ENCODE measurements at regions not wholly inside any gene's neighbourhood (a gene's known extent, or its start where the extent isn't known, plus 50 kb on each side); places are given as distances from the start of the nearest gene placed in this dataset.

DNA sequence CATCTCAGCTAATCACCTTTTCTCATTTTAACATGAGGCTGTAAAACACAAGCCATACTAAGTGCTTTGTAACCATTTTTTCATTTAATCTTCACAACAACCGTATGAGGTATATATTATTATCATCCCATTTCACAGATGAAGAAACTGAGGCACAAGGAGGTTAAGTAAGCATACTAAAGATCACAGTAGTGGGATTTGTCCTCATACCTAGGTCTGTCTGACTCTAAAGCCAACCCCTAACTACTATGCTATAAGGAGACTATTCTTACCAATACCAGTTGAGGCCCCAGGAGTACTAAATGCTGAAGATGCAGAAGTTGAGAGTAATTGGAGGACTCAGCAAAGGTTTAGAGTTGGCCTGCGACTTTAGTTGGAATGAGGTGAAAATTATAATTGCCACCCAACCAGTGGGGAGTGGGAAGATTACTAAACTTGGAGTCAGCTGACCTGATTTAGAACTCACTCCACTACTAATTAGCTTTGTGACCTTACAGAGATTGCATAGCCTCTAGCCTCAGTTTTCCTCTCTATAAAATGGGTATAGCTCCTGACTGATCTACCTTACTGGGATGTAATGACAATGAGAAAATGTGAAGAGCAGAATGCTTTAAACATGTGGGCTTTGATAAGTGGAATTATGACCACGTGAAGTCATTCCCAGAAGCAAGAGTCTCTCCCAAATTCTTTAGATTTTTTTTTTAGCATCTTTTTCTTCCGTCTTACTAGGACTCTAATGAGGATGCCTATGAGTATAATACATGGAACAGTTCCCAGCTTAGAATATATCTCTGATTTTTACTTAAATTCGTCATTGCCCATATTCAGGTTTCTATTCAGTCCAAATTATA, 85.8 kb upstream of the IPO9 start:
- Histone ChIP-seq H3K4me3 (replicated peaks; ENCODE audit: insufficient read depth, low read length) (no peak overlapping the region), H3K27me3 (ENCODE audit: insufficient read depth, poor library complexity, severe bottlenecking) (peaks cover 45% of the 10 kb centered on the region), H3K27ac (replicated peaks) (no peak overlapping the region)
- no peak for TF ChIP-seq GABPA (IDR thresholded peaks at IDR 0.05; ENCODE audit: low read depth)
- no peak for TF ChIP-seq POLR2AphosphoS5 (IDR thresholded peaks at IDR 0.05; ENCODE audit: low read depth)
- no peak for TF ChIP-seq REST (IDR thresholded peaks at IDR 0.05; ENCODE audit: insufficient replicate concordance, low read depth)
- no peak for TF ChIP-seq CTCF (IDR thresholded peaks at IDR 0.05; ENCODE audit: insufficient read depth, low read length)
- TF ChIP-seq SPI1 (IDR thresholded peaks at IDR 0.05; ENCODE audit: borderline replicate concordance, low read depth), result no peak
- no peak for DNase-seq (ENCODE audit: low read depth in 1 of 2, low spot score in 1 of 2)

DNA sequence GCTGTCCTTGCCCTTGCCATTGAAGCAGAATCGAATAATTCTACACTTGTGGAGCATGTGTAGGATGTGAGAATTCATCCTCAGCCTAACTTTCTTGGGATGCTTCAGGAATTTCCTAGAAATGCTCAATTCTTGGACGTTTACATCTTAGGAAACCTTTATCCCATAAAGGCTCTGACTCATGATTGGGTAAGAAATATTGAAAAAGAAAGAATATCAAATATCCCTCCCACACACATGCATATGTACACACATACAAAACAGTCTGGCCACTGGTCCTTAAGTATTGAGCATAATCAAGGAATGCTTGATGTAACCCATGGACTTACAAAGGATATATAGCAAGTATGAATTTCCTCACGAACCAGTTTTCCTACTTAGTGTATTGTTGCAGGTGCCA, 83.9 kb upstream of the IPO9 start:
- TF ChIP-seq SPI1 (IDR thresholded peaks at IDR 0.05; ENCODE audit: borderline replicate concordance, low read depth) (no peak), GABPA (IDR thresholded peaks at IDR 0.05; ENCODE audit: low read depth) (no peak), REST (IDR thresholded peaks at IDR 0.05; ENCODE audit: insufficient replicate concordance, low read depth) (no peak), CTCF (IDR thresholded peaks at IDR 0.05; ENCODE audit: insufficient read depth, low read length) (no peak), POLR2AphosphoS5 (IDR thresholded peaks at IDR 0.05; ENCODE audit: low read depth) (no peak)
- H3K27ac ChIP-seq (replicated peaks), result no peak overlapping the region
- no peak overlapping the region for H3K4me3 ChIP-seq (replicated peaks; ENCODE audit: insufficient read depth, low read length)
- no peak for DNase-seq (ENCODE audit: low read depth in 1 of 2, low spot score in 1 of 2)
- peaks cover 28% of the 10 kb centered on the region for H3K27me3 ChIP-seq (ENCODE audit: insufficient read depth, poor library complexity, severe bottlenecking)

GRCh38 chr1:201746156-201746555, 82.8 kb upstream of the IPO9 start:
- DNase-seq (ENCODE audit: low read depth in 1 of 2, low spot score in 1 of 2), result no peak
- Histone ChIP-seq H3K27ac (replicated peaks) (no peak overlapping the region), H3K27me3 (ENCODE audit: insufficient read depth, poor library complexity, severe bottlenecking) (peaks cover 20% of the 10 kb centered on the region), H3K4me3 (replicated peaks; ENCODE audit: insufficient read depth, low read length) (no peak overlapping the region)
- TF ChIP-seq GABPA (IDR thresholded peaks at IDR 0.05; ENCODE audit: low read depth) (no peak), SPI1 (IDR thresholded peaks at IDR 0.05; ENCODE audit: borderline replicate concordance, low read depth) (no peak), REST (IDR thresholded peaks at IDR 0.05; ENCODE audit: insufficient replicate concordance, low read depth) (no peak), CTCF (IDR thresholded peaks at IDR 0.05; ENCODE audit: insufficient read depth, low read length) (no peak), POLR2AphosphoS5 (IDR thresholded peaks at IDR 0.05; ENCODE audit: low read depth) (no peak)

All from HL-60 (cell line).